ENCODE measurements at regions not wholly inside any gene's neighbourhood (a gene's known extent, or its start where the extent isn't known, plus 50 kb on each side); places are given as distances from the start of the nearest gene placed in this dataset.

DNA sequence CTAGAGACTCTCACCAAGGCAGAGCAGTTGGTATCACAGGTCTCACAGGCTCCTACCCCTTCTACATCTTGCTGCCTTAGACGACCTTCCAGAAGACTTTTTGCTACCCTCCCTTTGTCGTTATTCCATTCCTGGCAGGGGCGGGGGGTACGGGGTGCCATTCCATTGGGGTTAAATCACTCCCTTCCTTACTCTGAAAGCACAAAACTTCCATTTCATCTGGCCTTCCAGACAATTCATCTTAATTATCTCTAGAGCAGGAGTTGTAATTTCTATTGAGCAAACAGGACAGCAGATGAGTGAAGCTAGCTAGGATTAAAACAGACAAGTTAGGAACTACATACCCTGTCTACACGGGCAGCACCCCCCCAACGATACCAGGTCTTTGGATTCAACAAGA lies 276.2 kb upstream of the TANK start:
- no peaks in the 10 kb centered on the region for H3K27me3 ChIP-seq (ENCODE audit: control insufficient read depth, insufficient read depth, low read length)
- no peak overlapping the region for H3K9ac ChIP-seq (ENCODE audit: low read length in 3 of 3)
- FAIRE-seq (no peak), DNase-seq (no peak)
- intact Hi-C loops (cut with DNase I), result no loop called here
- H3K36me3 ChIP-seq (ENCODE audit: control insufficient read depth in 2 of 3, insufficient read depth in 3 of 3, low read length in 3 of 3), result no peaks in the 10 kb centered on the region
- no peaks in the 10 kb centered on the region for H3K4me1 ChIP-seq (ENCODE audit: control insufficient read depth in 2 of 3, insufficient read depth in 2 of 3, low read depth in 1 of 3, low read length in 3 of 3)
- TF ChIP-seq, protein P1, sequence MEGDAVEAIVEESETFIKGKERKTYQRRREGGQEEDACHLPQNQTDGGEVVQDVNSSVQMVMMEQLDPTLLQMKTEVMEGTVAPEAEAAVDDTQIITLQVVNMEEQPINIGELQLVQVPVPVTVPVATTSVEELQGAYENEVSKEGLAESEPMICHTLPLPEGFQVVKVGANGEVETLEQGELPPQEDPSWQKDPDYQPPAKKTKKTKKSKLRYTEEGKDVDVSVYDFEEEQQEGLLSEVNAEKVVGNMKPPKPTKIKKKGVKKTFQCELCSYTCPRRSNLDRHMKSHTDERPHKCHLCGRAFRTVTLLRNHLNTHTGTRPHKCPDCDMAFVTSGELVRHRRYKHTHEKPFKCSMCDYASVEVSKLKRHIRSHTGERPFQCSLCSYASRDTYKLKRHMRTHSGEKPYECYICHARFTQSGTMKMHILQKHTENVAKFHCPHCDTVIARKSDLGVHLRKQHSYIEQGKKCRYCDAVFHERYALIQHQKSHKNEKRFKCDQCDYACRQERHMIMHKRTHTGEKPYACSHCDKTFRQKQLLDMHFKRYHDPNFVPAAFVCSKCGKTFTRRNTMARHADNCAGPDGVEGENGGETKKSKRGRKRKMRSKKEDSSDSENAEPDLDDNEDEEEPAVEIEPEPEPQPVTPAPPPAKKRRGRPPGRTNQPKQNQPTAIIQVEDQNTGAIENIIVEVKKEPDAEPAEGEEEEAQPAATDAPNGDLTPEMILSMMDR (IDR thresholded peaks at IDR 0.05; ENCODE audit: borderline replicate concordance, extremely low read depth, insufficient read depth), result no peak
- H3K9me3 ChIP-seq (ENCODE audit: control insufficient read depth in 2 of 3, insufficient read depth in 1 of 3, low read length in 3 of 3), result no peaks in the 10 kb centered on the region
- H3K4me3 ChIP-seq (ENCODE audit: low read length in 3 of 3), result no peak overlapping the region
- H3K27ac ChIP-seq (ENCODE audit: low read depth in 2 of 2, low read length in 2 of 2), result no peak overlapping the region

- H3K4me3 ChIP-seq (ENCODE audit: low read length in 3 of 3), result no peak overlapping the region
- FAIRE-seq (no peak), DNase-seq (no peak)
- TF ChIP-seq, protein P1 (IDR thresholded peaks at IDR 0.05; ENCODE audit: borderline replicate concordance, extremely low read depth, insufficient read depth), result no peak
- H3K27me3 ChIP-seq (ENCODE audit: control insufficient read depth, insufficient read depth, low read length), result no peaks in the 10 kb centered on the region
- H3K9me3 ChIP-seq (ENCODE audit: control insufficient read depth in 2 of 3, insufficient read depth in 1 of 3, low read length in 3 of 3), result no peaks in the 10 kb centered on the region
- no peaks in the 10 kb centered on the region for H3K4me1 ChIP-seq (ENCODE audit: control insufficient read depth in 2 of 3, insufficient read depth in 2 of 3, low read depth in 1 of 3, low read length in 3 of 3)
- no peak overlapping the region for H3K9ac ChIP-seq (ENCODE audit: low read length in 3 of 3)
- intact Hi-C loops (cut with DNase I), result no loop called here
- H3K27ac ChIP-seq (ENCODE audit: low read depth in 2 of 2, low read length in 2 of 2), result no peak overlapping the region
- H3K36me3 ChIP-seq (ENCODE audit: control insufficient read depth in 2 of 3, insufficient read depth in 3 of 3, low read length in 3 of 3), result no peaks in the 10 kb centered on the region
Measured at GRCh38 chr2:160889439-160890170, 270.6 kb upstream of the TANK start.

DNA sequence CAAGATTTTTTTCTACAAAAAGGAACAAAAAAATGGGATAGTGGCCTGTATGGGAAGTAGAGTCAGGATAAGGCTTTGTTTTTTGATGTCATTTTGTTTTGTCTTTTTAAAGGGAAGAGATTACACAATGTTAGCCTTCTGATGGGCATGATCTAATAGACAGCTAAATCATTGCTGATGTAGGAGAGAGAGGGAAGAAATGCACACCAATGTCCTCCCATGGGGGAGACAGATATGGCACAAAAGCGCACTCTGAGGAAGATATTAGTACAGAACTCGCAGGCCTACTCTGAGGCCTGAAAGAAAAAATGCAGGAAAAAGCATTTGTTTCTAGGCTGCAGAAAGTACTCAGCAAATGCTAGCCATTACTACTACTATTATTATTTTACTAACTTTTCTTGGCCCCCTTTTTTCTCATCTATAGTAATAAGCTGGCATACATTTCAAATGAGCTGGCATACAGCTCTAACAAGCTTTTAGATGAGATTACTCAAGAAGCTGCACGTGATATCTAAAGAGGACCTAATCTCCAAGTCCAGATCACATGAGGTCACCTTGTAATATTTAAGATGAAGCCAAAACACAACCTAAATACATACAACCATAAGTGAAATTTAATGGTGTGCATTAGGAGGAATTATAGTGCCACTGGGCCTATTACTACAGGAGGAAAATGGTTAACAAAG lies 269.4 kb upstream of the TANK start:
- Histone ChIP-seq H3K9ac (ENCODE audit: low read length in 3 of 3) (no peak overlapping the region), H3K27me3 (ENCODE audit: control insufficient read depth, insufficient read depth, low read length) (no peaks in the 10 kb centered on the region), H3K4me1 (ENCODE audit: control insufficient read depth in 2 of 3, insufficient read depth in 2 of 3, low read depth in 1 of 3, low read length in 3 of 3) (no peaks in the 10 kb centered on the region), H3K9me3 (ENCODE audit: control insufficient read depth in 2 of 3, insufficient read depth in 1 of 3, low read length in 3 of 3) (peaks cover 0 to 2% (median 0%) of the 10 kb centered on the region in 3 donors), H3K36me3 (ENCODE audit: control insufficient read depth in 2 of 3, insufficient read depth in 3 of 3, low read length in 3 of 3) (no peaks in the 10 kb centered on the region), H3K27ac (ENCODE audit: low read depth in 2 of 2, low read length in 2 of 2) (no peak overlapping the region), H3K4me3 (ENCODE audit: low read length in 3 of 3) (no peak overlapping the region)
- DNase-seq, result no peak
- intact Hi-C loops (cut with DNase I), result no loop called here
- TF ChIP-seq, protein P1 (IDR thresholded peaks at IDR 0.05; ENCODE audit: borderline replicate concordance, extremely low read depth, insufficient read depth), result no peak
- FAIRE-seq, result no peak
